Peyer's patch (tissue), 4 donors: ENCODE measurements at regions not wholly inside any gene's neighbourhood (a gene's known extent, or its start where the extent isn't known, plus 50 kb on each side); places are given as distances from the start of the nearest gene placed in this dataset.
"Not testable (repeated sequence)": the region's sequence is repeated elsewhere in the genome, so short reads cannot be mapped to it uniquely, and the experiment has no call there.

ENCODE experiments used
- CTCF ChIP-seq, 6 experiments: fragments of 450-650 bp in 4 of 6; fragments of 200-600 bp in 2 of 6; sonication (generic) in 1 of 6; IDR thresholded peaks; one replicate each; pipeline ENCODE4 v1.5.1; 2017 to 2019; ENCODE audit warnings: antibody characterized with exemption in 6 of 6, mild to moderate bottlenecking in 3 of 6, moderate library complexity in 1 of 6
- POLR2A ChIP-seq, 2 donors: fragments of 450-650 bp; IDR thresholded peaks; one replicate each; pipeline ENCODE4 v1.5.1; 2017; ENCODE audit warnings: antibody characterized with exemption in 2 of 2, mild to moderate bottlenecking in 2 of 2, moderate library complexity in 2 of 2

GRCh38 chr14:106253995-106254394 lies 727.6 kb downstream of the TMEM121 start:
- not testable (repeated sequence) for TF ChIP-seq CTCF, POLR2A (IDR thresholded peaks at IDR 0.05)
